Omental fat pad (tissue), 3 donors: ENCODE measurements at regions not wholly inside any gene's neighbourhood (a gene's known extent, or its start where the extent isn't known, plus 50 kb on each side); places are given as distances from the start of the nearest gene placed in this dataset.
"Not testable (repeated sequence)": the region's sequence is repeated elsewhere in the genome, so short reads cannot be mapped to it uniquely, and the experiment has no call there.

ENCODE experiments used
- ATAC-seq: fragments of 150-250 bp; one replicate; pipeline ENCODE4 v1.9.1; 2016; ENCODE audit warnings: mild to moderate bottlenecking, moderate library complexity; ENCODE audit not compliant: low FRiP score
- DNase-seq: peaks from one replicate; pipeline ENCODE4 v3.0.0-alpha.2; 2019; ENCODE audit warnings: low spot score
- CTCF ChIP-seq, 3 donors: fragments of 450-650 bp; IDR thresholded peaks; one replicate each; pipeline ENCODE4 v1.5.1; 2016 to 2017; ENCODE audit warnings: antibody characterized with exemption in 3 of 3, mild to moderate bottlenecking in 3 of 3, moderate library complexity in 2 of 3

GRCh38 chr5:82879089-82879488, 198.1 kb downstream of the TMEM167A start:
- no peak for DNase-seq
- no peak for ATAC-seq
- no peak for TF ChIP-seq CTCF (IDR thresholded peaks at IDR 0.05)

- TF ChIP-seq CTCF (IDR thresholded peaks at IDR 0.05) = no peak
- DNase-seq (no peak), ATAC-seq (no peak)
Observed at GRCh38 chr5:82873452-82873851, 203.7 kb downstream of the TMEM167A start.

GRCh38 chr5:82872321-82873288, 204.6 kb downstream of the TMEM167A start:
- DNase-seq, ATAC-seq: not testable (repeated sequence)

GRCh38 chr5:82865625-82866024, 211.6 kb downstream of the TMEM167A start:
- DNase-seq (no peak), ATAC-seq (no peak)
- no peak for TF ChIP-seq CTCF (IDR thresholded peaks at IDR 0.05)

- no peak for TF ChIP-seq CTCF (IDR thresholded peaks at IDR 0.05)
- no peak for DNase-seq
- ATAC-seq = peak; percentile 63
Observed at GRCh38 chr5:82863266-82863665, 213.9 kb downstream of the TMEM167A start.

GRCh38 chr5:82862711-82863110, 214.5 kb downstream of the TMEM167A start:
- no peak for TF ChIP-seq CTCF (IDR thresholded peaks at IDR 0.05)
- ATAC-seq (no peak), DNase-seq (no peak)

- ATAC-seq = no peak
- no peak for TF ChIP-seq CTCF (IDR thresholded peaks at IDR 0.05)
Observed at GRCh38 chr5:82862261-82862660, 214.9 kb downstream of the TMEM167A start.

More at GRCh38 chr5:82862261-82862660, 214.9 kb downstream of the TMEM167A start:
- DNase-seq = no peak
